Prostate gland (tissue), 2 donors: ENCODE measurements at regions not wholly inside any gene's neighbourhood (a gene's known extent, or its start where the extent isn't known, plus 50 kb on each side); places are given as distances from the start of the nearest gene placed in this dataset.
A peak's percentile ranks its signal among the peaks of the same experiment; 100 is the strongest.

Experiments
- DNase-seq: peaks from one replicate; pipeline ENCODE4 v3.0.0-alpha.2; 2019; ENCODE audit warnings: low spot score
- H3K27ac ChIP-seq, 2 donors: fragments of 200-600 bp; sonication (generic); 2 replicates each; pipeline ENCODE4 v1.5.1; 2017 to 2019
- H3K27me3 ChIP-seq: fragments of 200-600 bp; sonication (generic); replicated peaks from 2 replicates; pipeline ENCODE4 v1.5.1; 2019; ENCODE audit not compliant: insufficient read depth
- H3K36me3 ChIP-seq, 2 donors: fragments of 200-600 bp; sonication (generic); 1 replicate in 1 of 2; 2 replicates in 1 of 2; pipeline versions ENCODE4 v1.5.1 to v1.8.1; 2017 to 2019
- H3K4me1 ChIP-seq: fragments of 200-600 bp; sonication (generic); replicated peaks from 2 replicates; pipeline ENCODE4 v1.5.1; 2019
- H3K4me3 ChIP-seq, 2 donors: fragments of 200-600 bp; sonication (generic); 2 replicates each; pipeline ENCODE4 v1.5.1; 2017 to 2019
- H3K9me3 ChIP-seq: fragments of 200-600 bp; sonication (generic); 2 replicates; pipeline ENCODE4 v1.5.1; 2017
- POLR2A ChIP-seq: fragments of 450-650 bp; IDR thresholded peaks from one replicate; pipeline ENCODE4 v1.6.1; 2016; ENCODE audit warnings: antibody characterized with exemption, mild to moderate bottlenecking
- POLR2AphosphoS5 ChIP-seq: sonication (generic); formaldehyde crosslinking; IDR thresholded peaks from one replicate; pipeline ENCODE4 v1.6.1; 2017; ENCODE audit warnings: antibody characterized with exemption
- WGBS: methylation state at CpG from one replicate; pipeline ENCODE4 v1.1.5; 2018; 5-methylcytosine and 5-hydroxymethylcytosine counted together
- intact Hi-C: fragments of 100-400 bp; cut with DNase I; formaldehyde crosslinking; loops from one replicate; pipeline ENCODE4 v1.14.2; 2022
- TF ChIP-seq, protein P1 (sequence below), 4 experiments: fragments of 200-600 bp in 2 of 4; fragments of 450-650 bp in 2 of 4; sonication (generic) in 2 of 4; IDR thresholded peaks; 1 replicate in 3 of 4; 2 replicates in 1 of 4; pipeline ENCODE4 v1.5.1; 2016 to 2019; ENCODE audit warnings: antibody characterized with exemption in 4 of 4, mild to moderate bottlenecking in 2 of 4, moderate library complexity in 2 of 4

- intact Hi-C loops, result no loop called here
- Histone ChIP-seq H3K9me3 (no peaks in the 10 kb centered on the region), H3K36me3 (no peaks in the 10 kb centered on the region), H3K27me3 (no peaks in the 10 kb centered on the region), H3K4me3 (no peak overlapping the region), H3K4me1 (no peaks in the 10 kb centered on the region), H3K27ac (no peak overlapping the region)
- TF ChIP-seq POLR2A (no peak), POLR2AphosphoS5 (no peak)
- TF ChIP-seq, protein P1, sequence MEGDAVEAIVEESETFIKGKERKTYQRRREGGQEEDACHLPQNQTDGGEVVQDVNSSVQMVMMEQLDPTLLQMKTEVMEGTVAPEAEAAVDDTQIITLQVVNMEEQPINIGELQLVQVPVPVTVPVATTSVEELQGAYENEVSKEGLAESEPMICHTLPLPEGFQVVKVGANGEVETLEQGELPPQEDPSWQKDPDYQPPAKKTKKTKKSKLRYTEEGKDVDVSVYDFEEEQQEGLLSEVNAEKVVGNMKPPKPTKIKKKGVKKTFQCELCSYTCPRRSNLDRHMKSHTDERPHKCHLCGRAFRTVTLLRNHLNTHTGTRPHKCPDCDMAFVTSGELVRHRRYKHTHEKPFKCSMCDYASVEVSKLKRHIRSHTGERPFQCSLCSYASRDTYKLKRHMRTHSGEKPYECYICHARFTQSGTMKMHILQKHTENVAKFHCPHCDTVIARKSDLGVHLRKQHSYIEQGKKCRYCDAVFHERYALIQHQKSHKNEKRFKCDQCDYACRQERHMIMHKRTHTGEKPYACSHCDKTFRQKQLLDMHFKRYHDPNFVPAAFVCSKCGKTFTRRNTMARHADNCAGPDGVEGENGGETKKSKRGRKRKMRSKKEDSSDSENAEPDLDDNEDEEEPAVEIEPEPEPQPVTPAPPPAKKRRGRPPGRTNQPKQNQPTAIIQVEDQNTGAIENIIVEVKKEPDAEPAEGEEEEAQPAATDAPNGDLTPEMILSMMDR (IDR thresholded peaks at IDR 0.05), result no peak
- DNase-seq, result no peak
- 70% methylated on average over 4 of the region's 4 CpGs for WGBS
Measured at GRCh38 chr1:116224561-116224960, 113.4 kb downstream of the MAB21L3 start.

DNA sequence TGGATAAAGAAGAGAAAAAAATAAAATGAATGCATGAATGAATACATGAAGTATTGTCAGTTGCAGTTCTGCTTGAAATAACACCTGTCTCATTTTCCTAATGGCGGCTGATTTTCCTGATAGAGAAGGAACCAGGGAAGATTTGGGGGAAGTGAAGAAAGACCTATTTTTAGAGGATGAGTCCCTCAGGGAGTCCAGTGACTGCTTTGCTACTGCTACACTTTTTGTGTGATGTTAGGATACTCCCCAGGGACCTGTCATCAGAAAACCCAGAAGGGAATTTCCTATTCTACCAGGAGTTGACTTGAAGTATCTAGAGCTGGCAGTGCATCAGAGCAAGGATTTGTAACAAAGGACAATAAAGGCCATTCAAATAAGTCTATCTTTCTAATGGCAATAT lies 114.8 kb downstream of the MAB21L3 start:
- Histone ChIP-seq H3K4me3 (no peak overlapping the region), H3K27ac (no peak overlapping the region), H3K4me1 (no peaks in the 10 kb centered on the region), H3K9me3 (no peaks in the 10 kb centered on the region), H3K27me3 (no peaks in the 10 kb centered on the region), H3K36me3 (no peaks in the 10 kb centered on the region)
- WGBS, result 88% methylated on average over 1 of the region's 1 CpG
- DNase-seq, result no peak
- intact Hi-C loops, result no loop called here
- TF ChIP-seq POLR2AphosphoS5 (no peak), POLR2A (no peak)
- TF ChIP-seq, protein P1 (IDR thresholded peaks at IDR 0.05), result no peak

- H3K9me3 ChIP-seq, result no peaks in the 10 kb centered on the region
- no peak for DNase-seq
- H3K36me3 ChIP-seq, result no peaks in the 10 kb centered on the region
- no peak overlapping the region for H3K27ac ChIP-seq
- no peak for TF ChIP-seq POLR2A
- TF ChIP-seq, protein P1 (IDR thresholded peaks at IDR 0.05), result no peak
- no peaks in the 10 kb centered on the region for H3K4me1 ChIP-seq
- WGBS, result 91% methylated on average over 2 of the region's 2 CpGs
- H3K4me3 ChIP-seq, result no peak overlapping the region
- intact Hi-C loops, result no loop called here
- H3K27me3 ChIP-seq, result no peaks in the 10 kb centered on the region
Measured at GRCh38 chr1:116228511-116228910, 117.3 kb downstream of the MAB21L3 start.

- H3K27ac ChIP-seq, result no peak overlapping the region
- no peaks in the 10 kb centered on the region for H3K4me1 ChIP-seq
- no peaks in the 10 kb centered on the region for H3K27me3 ChIP-seq
- TF ChIP-seq, protein P1 (IDR thresholded peaks at IDR 0.05), result no peak
- no peak for TF ChIP-seq POLR2AphosphoS5
- no peak for TF ChIP-seq POLR2A
- H3K9me3 ChIP-seq, result no peaks in the 10 kb centered on the region
- WGBS, result 6% methylated on average over 1 of the region's 1 CpG
- H3K4me3 ChIP-seq, result no peak overlapping the region
- DNase-seq, result no peak
- no peaks in the 10 kb centered on the region for H3K36me3 ChIP-seq
- intact Hi-C loops, result no loop called here
Measured at GRCh38 chr1:116230712-116231111, 119.5 kb downstream of the MAB21L3 start.

DNA sequence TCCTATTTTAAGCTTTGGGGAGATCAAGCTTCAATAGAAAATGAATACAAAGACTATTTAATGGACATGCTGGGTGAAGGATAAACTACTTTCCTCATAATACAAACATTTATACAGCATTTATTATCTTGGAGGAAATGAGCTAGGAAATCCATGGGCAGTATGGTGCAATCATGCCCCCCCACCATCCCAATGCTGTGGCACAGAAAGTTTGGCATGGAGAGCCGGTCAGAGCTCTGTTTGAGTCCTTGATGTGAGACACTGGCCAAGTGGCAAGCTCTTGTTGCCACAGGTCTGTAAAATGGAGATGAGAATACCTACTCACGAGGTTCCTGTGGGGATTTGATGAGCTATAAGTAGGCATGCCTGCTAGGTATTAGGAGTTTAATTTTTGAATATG lies 120.6 kb downstream of the MAB21L3 start:
- no peak overlapping the region for H3K27ac ChIP-seq
- peak; percentile 21 for DNase-seq
- WGBS, result 71% methylated on average over 2 of the region's 2 CpGs
- intact Hi-C loops, result no loop called here
- TF ChIP-seq POLR2A, result no peak
- no peak for TF ChIP-seq POLR2AphosphoS5
- TF ChIP-seq, protein P1 (IDR thresholded peaks at IDR 0.05), result no peak
- H3K4me1 ChIP-seq, result no peaks in the 10 kb centered on the region
- no peaks in the 10 kb centered on the region for H3K27me3 ChIP-seq
- no peaks in the 10 kb centered on the region for H3K9me3 ChIP-seq
- H3K4me3 ChIP-seq, result no peak overlapping the region
- no peaks in the 10 kb centered on the region for H3K36me3 ChIP-seq
